Gastroesophageal sphincter (tissue), 3 donors: ENCODE measurements at regions not wholly inside any gene's neighbourhood (a gene's known extent, or its start where the extent isn't known, plus 50 kb on each side); places are given as distances from the start of the nearest gene placed in this dataset.

Experiments
- CTCF ChIP-seq, 4 experiments: fragments of 200-600 bp in 2 of 4; fragments of 450-650 bp in 2 of 4; sonication (generic) in 1 of 4; IDR thresholded peaks; one replicate each; pipeline ENCODE4 v1.5.1; 2017 to 2019; ENCODE audit warnings: antibody characterized with exemption in 4 of 4, mild to moderate bottlenecking in 2 of 4, moderate library complexity in 2 of 4
- EP300 ChIP-seq: sonication (generic); formaldehyde crosslinking; IDR thresholded peaks from one replicate; pipeline ENCODE4 v1.6.1; 2017; ENCODE audit warnings: antibody characterized with exemption, mild to moderate bottlenecking
- POLR2A ChIP-seq, 2 donors: fragments of 450-650 bp; IDR thresholded peaks; one replicate each; pipeline ENCODE4 v1.6.1; 2017; ENCODE audit warnings: antibody characterized with exemption in 2 of 2, mild to moderate bottlenecking in 2 of 2, moderate library complexity in 1 of 2
- POLR2AphosphoS5 ChIP-seq: sonication (generic); formaldehyde crosslinking; IDR thresholded peaks from one replicate; pipeline ENCODE4 v1.6.1; 2017; ENCODE audit warnings: antibody characterized with exemption

DNA sequence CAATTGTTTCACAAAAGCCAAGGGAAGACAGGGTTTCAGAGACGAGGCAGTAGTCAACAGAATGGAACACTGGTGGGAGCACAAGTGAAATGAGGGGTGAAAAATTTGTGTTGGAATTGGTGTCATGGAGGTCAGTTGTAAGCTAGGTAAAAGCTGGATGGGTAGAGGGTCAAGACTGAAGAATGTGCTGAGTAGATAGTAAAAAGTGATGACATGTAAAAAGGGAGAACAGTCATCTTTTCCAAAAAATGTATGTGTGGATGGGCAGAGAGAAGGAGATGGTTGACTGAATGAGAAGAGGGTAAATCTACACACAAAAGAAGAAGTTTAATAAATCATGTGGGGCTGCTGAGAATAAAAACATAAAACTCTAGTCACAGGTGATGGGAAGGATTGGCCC is 92.7 kb upstream of the COL3A1 start:
- no peak for TF ChIP-seq CTCF (IDR thresholded peaks at IDR 0.05)
- TF ChIP-seq POLR2AphosphoS5: no peak
- no peak for TF ChIP-seq EP300
- no peak for TF ChIP-seq POLR2A (IDR thresholded peaks at IDR 0.05)
